Activated CD4-positive, alpha-beta T cell treated with anti-CD3 and anti-CD28 coated beads, Interleukin-2, amount 10 ng/mL, durations not matched to agents 7 days and 5 days (primary cell): ENCODE measurements at regions not wholly inside any gene's neighbourhood (a gene's known extent, or its start where the extent isn't known, plus 50 kb on each side); places are given as distances from the start of the nearest gene placed in this dataset.

Experiments
- CTCF ChIA-PET: fragments of 350-600 bp; sonication (Branson Sonifier 250); formaldehyde crosslinking; loops from one replicate; lab custom pipeline; 2021; ENCODE audit warnings: antibody characterized with exemption; lab: Charles Lee
- POLR2A ChIA-PET: fragments of 350-600 bp; sonication (Branson Sonifier 250); formaldehyde crosslinking; loops from one replicate; lab custom pipeline; 2021; ENCODE audit warnings: antibody characterized with exemption; lab: Charles Lee
- DNase-seq: peaks from one replicate; pipeline ENCODE4 v3.0.0-alpha.2; 2020
- H3K27ac Mint-ChIP-seq: one replicate; pipeline ENCODE4 v1.8.0; 2021; ENCODE audit warnings: mild to moderate bottlenecking, moderate library complexity, mixed read lengths
- H3K27me3 Mint-ChIP-seq: one replicate; pipeline ENCODE4 v1.8.0; 2021; ENCODE audit warnings: mixed read lengths
- H3K36me3 Mint-ChIP-seq: one replicate; pipeline ENCODE4 v1.8.0; 2021; ENCODE audit warnings: low read depth, mixed read lengths
- H3K4me1 Mint-ChIP-seq: one replicate; pipeline ENCODE4 v1.8.0; 2021; ENCODE audit warnings: mixed read lengths
- H3K4me3 Mint-ChIP-seq: one replicate; pipeline ENCODE4 v1.8.0; 2021; ENCODE audit warnings: mild to moderate bottlenecking, moderate library complexity, mixed read lengths
- H3K9me3 Mint-ChIP-seq: one replicate; pipeline ENCODE4 v1.8.0; 2021; ENCODE audit warnings: mixed read lengths

DNA sequence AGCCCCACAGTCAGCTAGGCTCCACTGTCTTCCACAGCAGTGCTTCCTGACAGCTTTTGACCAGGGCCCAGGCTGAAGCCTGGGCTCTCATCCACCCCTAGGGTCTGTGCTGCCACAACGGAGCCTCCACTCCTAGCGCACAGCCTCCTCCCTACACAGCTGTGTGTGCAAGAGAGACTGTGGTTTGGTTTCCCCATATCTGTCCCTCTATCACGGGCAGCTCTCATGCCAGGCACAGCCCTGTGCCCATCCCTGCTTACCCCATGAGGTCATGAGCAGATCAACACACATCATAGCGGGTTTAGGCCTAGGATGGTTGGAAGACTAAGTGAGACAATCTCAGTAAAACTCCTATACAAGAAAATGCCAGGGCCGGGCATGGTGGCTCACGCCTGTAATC lies 61.7 kb upstream of the PLXNA4 start:
- H3K36me3 Mint-ChIP-seq = no peaks in the 10 kb centered on the region
- no peaks in the 10 kb centered on the region for H3K27me3 Mint-ChIP-seq
- CTCF ChIA-PET = interaction anchor here (1.9 kb wide), 1 partner anchor 12 kb away, joined by 4 read pairs; no protein-coding TSS in a partner anchor
- no peak overlapping the region for H3K27ac Mint-ChIP-seq
- POLR2A ChIA-PET = no interaction called here
- no peak for DNase-seq
- H3K9me3 Mint-ChIP-seq = no peaks in the 10 kb centered on the region
- no peaks in the 10 kb centered on the region for H3K4me1 Mint-ChIP-seq
- H3K4me3 Mint-ChIP-seq = no peak overlapping the region

DNA sequence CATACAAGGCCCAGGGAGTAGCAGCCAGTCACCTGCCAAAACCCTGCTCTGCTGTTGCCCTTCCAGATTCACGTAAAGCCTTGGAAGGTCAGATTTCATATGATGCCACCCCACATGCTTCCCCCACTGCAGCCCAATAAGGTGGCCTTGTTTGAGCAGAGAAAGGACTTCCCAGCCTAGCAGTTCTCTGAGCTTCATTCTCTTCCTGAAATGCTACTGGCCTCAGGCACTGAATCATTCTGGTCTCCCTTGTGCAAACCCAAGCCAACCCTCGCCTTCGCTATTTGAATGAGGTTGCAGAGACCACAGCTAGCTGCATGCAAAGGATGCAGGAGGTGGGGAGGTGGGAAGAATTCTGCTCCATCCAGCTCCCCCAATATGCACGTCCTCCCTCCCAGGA lies 60.3 kb upstream of the PLXNA4 start:
- CTCF ChIA-PET = no interaction called here
- H3K27ac Mint-ChIP-seq = no peak overlapping the region

DNA sequence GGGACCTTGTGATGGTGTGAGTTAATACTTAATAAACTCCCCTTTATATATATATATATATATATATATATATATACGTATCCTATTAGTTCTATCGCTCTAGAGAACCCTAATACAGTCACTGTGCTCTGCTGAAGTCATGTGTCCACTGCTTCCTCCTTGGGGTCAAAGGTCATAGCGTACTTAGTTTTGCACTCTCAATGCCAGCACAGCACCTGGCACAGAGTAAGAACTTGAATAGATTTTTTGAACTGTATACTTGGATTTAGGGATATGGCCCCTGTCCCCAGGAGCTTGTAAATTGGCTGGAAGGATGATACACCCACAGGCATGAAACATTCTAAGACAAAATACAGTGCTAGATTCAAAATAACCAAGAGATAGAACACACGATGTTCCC lies 58.9 kb upstream of the PLXNA4 start:
- H3K9me3 Mint-ChIP-seq = no peaks in the 10 kb centered on the region
- no peaks in the 10 kb centered on the region for H3K36me3 Mint-ChIP-seq
- H3K27ac Mint-ChIP-seq = no peak overlapping the region
- H3K4me1 Mint-ChIP-seq = no peaks in the 10 kb centered on the region
- ChIA-PET CTCF (interaction anchor here (1.1 kb wide), 1 partner anchor 262 kb away, joined by 3 read pairs; no protein-coding TSS in a partner anchor), POLR2A (no interaction called here)
- H3K4me3 Mint-ChIP-seq = no peak overlapping the region
- no peak for DNase-seq
- H3K27me3 Mint-ChIP-seq = no peaks in the 10 kb centered on the region

More for the DNA sequence above, 60.3 kb upstream of the PLXNA4 start:
- POLR2A ChIA-PET = no interaction called here
- H3K9me3 Mint-ChIP-seq = no peaks in the 10 kb centered on the region
- no peaks in the 10 kb centered on the region for H3K36me3 Mint-ChIP-seq
- no peaks in the 10 kb centered on the region for H3K27me3 Mint-ChIP-seq
- no peak for DNase-seq
- H3K4me3 Mint-ChIP-seq = no peak overlapping the region
- H3K4me1 Mint-ChIP-seq = no peaks in the 10 kb centered on the region

DNA sequence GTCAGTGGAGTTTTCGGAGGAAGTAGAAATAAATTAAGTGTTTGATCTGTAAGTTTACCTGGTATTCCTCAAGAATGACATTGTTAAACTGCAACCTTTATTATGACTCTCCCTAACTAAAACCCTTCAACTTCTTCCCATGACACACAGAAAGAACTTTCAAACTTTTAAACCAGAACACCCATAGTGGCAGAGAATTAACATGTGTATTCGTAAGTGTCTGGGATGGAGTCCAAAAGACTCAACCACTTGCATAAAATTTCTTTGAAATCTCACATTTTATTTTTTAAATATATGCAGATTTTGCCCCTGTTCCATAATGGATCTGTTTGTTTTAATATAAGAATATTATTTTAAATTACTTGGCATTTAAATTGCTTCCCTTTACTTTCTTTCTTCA lies 54.6 kb upstream of the PLXNA4 start:
- H3K27ac Mint-ChIP-seq = no peak overlapping the region
- H3K4me3 Mint-ChIP-seq = no peak overlapping the region
- ChIA-PET CTCF (no interaction called here), POLR2A (no interaction called here)
- no peak for DNase-seq
- H3K36me3 Mint-ChIP-seq = no peaks in the 10 kb centered on the region
- H3K9me3 Mint-ChIP-seq = no peaks in the 10 kb centered on the region
- no peaks in the 10 kb centered on the region for H3K4me1 Mint-ChIP-seq
- peaks cover 6% of the 10 kb centered on the region for H3K27me3 Mint-ChIP-seq
